OCI-LY7 (cell line): ENCODE measurements at regions not wholly inside any gene's neighbourhood (a gene's known extent, or its start where the extent isn't known, plus 50 kb on each side); places are given as distances from the start of the nearest gene placed in this dataset.

Source experiments
- BruUV-seq: library from RNA; stranded (reverse); fragments of 400-500 nt; replicated peaks from 2 replicates; lab custom pipeline; 2021; lab: Mats Ljungman, UMichigan
- CTCF ChIA-PET: fragments of 300-600 bp; sonication (Branson Sonifier 250); formaldehyde crosslinking; loops from one replicate; lab custom pipeline; 2022; ENCODE audit warnings: antibody characterized with exemption; ENCODE audit not compliant: unreplicated experiment; lab: Charles Lee
- POLR2A ChIA-PET: fragments of 300-600 bp; sonication (Branson Sonifier 250); formaldehyde crosslinking; loops from one replicate; lab custom pipeline; 2022; ENCODE audit warnings: antibody characterized with exemption; lab: Charles Lee
- DNase-seq: peaks from one replicate; pipeline ENCODE4 v3.0.0-alpha.2; 2015; ENCODE audit warnings: low spot score
- H2AFZ ChIP-seq: fragments of 200-600 bp; sonication (generic), shearing (Covaris generic); 2 replicates; pipeline ENCODE4 v1.6.1; 2014; ENCODE audit warnings: mild to moderate bottlenecking, antibody characterized with exemption, low read length, moderate library complexity
- H3K27ac ChIP-seq: fragments of 200-600 bp; sonication (generic); 2 replicates; pipeline ENCODE4 v1.5.1; 2014; ENCODE audit warnings: mixed run types, low read depth, mild to moderate bottlenecking, moderate library complexity, low read length, inconsistent platforms; ENCODE audit not compliant: poor library complexity, severe bottlenecking
- H3K36me3 ChIP-seq: fragments of 200-600 bp; sonication (generic); 2 replicates; pipeline ENCODE4 v1.6.1; 2014; ENCODE audit warnings: mild to moderate bottlenecking, antibody characterized with exemption, low read length, moderate library complexity, mixed read lengths; ENCODE audit not compliant: insufficient read depth
- H3K4me1 ChIP-seq: fragments of 200-600 bp; sonication (generic); 2 replicates; pipeline ENCODE4 v1.5.1; 2014; ENCODE audit warnings: mild to moderate bottlenecking, low read length; ENCODE audit not compliant: insufficient read depth, poor library complexity, severe bottlenecking
- H3K4me2 ChIP-seq: fragments of 200-600 bp; sonication (generic); 2 replicates; pipeline ENCODE4 v1.6.1; 2014; ENCODE audit warnings: mild to moderate bottlenecking, low read length
- H3K4me3 ChIP-seq: fragments of 200-600 bp; sonication (generic); 2 replicates; pipeline ENCODE4 v1.5.1; 2014; ENCODE audit warnings: mild to moderate bottlenecking, low read depth, low read length; ENCODE audit not compliant: poor library complexity, severe bottlenecking
- H3K79me2 ChIP-seq: fragments of 200-600 bp; sonication (generic); 2 replicates; pipeline ENCODE4 v1.6.1; 2016; ENCODE audit warnings: low read depth, mild to moderate bottlenecking, low read length, moderate library complexity, mixed read lengths; ENCODE audit not compliant: insufficient read depth
- H3K9me2 ChIP-seq: fragments of 200-600 bp; sonication (generic); 2 replicates; pipeline ENCODE4 v1.6.1; 2016; ENCODE audit warnings: mild to moderate bottlenecking, low read length, mixed read lengths; ENCODE audit not compliant: insufficient read depth
- H3K9me3 ChIP-seq: fragments of 200-600 bp; sonication (generic); 2 replicates; pipeline ENCODE4 v1.6.1; 2014; ENCODE audit warnings: mild to moderate bottlenecking, mixed run types, low read length, mixed read lengths
- H4K20me1 ChIP-seq: fragments of 200-600 bp; sonication (generic); 2 replicates; pipeline ENCODE4 v1.6.1; 2014; ENCODE audit warnings: mild to moderate bottlenecking, antibody characterized with exemption, low read length, moderate library complexity, mixed read lengths; ENCODE audit not compliant: insufficient read depth
- CTCF ChIP-seq: fragments of 200-600 bp; sonication (generic); conservative IDR thresholded peaks from 2 replicates; pipeline ENCODE4 v1.5.1; 2014; ENCODE audit warnings: mild to moderate bottlenecking, antibody characterized with exemption, low read length, moderate library complexity, mixed read lengths
- EZH2phosphoT487 ChIP-seq: fragments of 200-600 bp; sonication (generic); IDR thresholded peaks from 2 replicates; pipeline ENCODE4 v1.6.1; 2018; ENCODE audit warnings: low read depth, borderline replicate concordance, mild to moderate bottlenecking, mixed run types, antibody characterized with exemption, low read length, moderate library complexity, mixed read lengths
- intact Hi-C: fragments of 100-400 bp; cut with micrococcal nuclease; formaldehyde crosslinking; loops from one replicate; pipeline ENCODE4 v1.10.0; 2022; ENCODE audit not compliant: unreplicated experiment

GRCh38 chr5:61790007-61790406 is 457.9 kb downstream of the ZSWIM6 start:
- BruUV-seq = no TSS peak

GRCh38 chr5:61790678-61791077 is 458.6 kb downstream of the ZSWIM6 start:
- CTCF ChIA-PET = no interaction called here
- intact Hi-C loops = no loop called here
- Histone ChIP-seq H3K4me2 (no peak overlapping the region), H3K4me3 (no peak overlapping the region), H3K9me2 (no peaks in the 10 kb centered on the region), H2AFZ (no peak overlapping the region), H3K36me3 (no peaks in the 10 kb centered on the region), H3K4me1 (no peaks in the 10 kb centered on the region), H3K79me2 (no peaks in the 10 kb centered on the region), H3K9me3 (no peaks in the 10 kb centered on the region), H3K27ac (no peak overlapping the region), H4K20me1 (no peaks in the 10 kb centered on the region)
- no peak for DNase-seq
- POLR2A ChIA-PET = no interaction called here
- no peak for TF ChIP-seq EZH2phosphoT487
- TF ChIP-seq CTCF = no peak
- BruUV-seq = no TSS peak

More at GRCh38 chr5:61790007-61790406, 457.9 kb downstream of the ZSWIM6 start:
- Histone ChIP-seq H3K27ac (no peak overlapping the region), H3K4me1 (no peaks in the 10 kb centered on the region), H3K4me3 (no peak overlapping the region), H3K9me3 (no peaks in the 10 kb centered on the region), H3K79me2 (no peaks in the 10 kb centered on the region), H4K20me1 (no peaks in the 10 kb centered on the region), H3K9me2 (no peaks in the 10 kb centered on the region), H2AFZ (no peak overlapping the region), H3K4me2 (no peak overlapping the region), H3K36me3 (no peaks in the 10 kb centered on the region)
- POLR2A ChIA-PET = no interaction called here
- no peak for TF ChIP-seq CTCF
- no peak for TF ChIP-seq EZH2phosphoT487
- intact Hi-C loops = no loop called here
- DNase-seq = no peak
- CTCF ChIA-PET = no interaction called here

GRCh38 chr5:61796773-61797172 is 464.7 kb downstream of the ZSWIM6 start:
- intact Hi-C loops = no loop called here
- Histone ChIP-seq H3K27ac (no peak overlapping the region), H3K9me3 (no peaks in the 10 kb centered on the region), H3K4me3 (no peak overlapping the region), H2AFZ (no peak overlapping the region), H4K20me1 (no peaks in the 10 kb centered on the region), H3K9me2 (no peaks in the 10 kb centered on the region), H3K79me2 (no peaks in the 10 kb centered on the region), H3K4me2 (no peak overlapping the region), H3K4me1 (no peaks in the 10 kb centered on the region), H3K36me3 (no peaks in the 10 kb centered on the region)
- CTCF ChIA-PET = no interaction called here
- POLR2A ChIA-PET = no interaction called here
- no TSS peak for BruUV-seq
- TF ChIP-seq CTCF (no peak), EZH2phosphoT487 (no peak)
- no peak for DNase-seq
